Peyer's patch (tissue), 4 donors: ENCODE measurements at regions not wholly inside any gene's neighbourhood (a gene's known extent, or its start where the extent isn't known, plus 50 kb on each side); places are given as distances from the start of the nearest gene placed in this dataset.

Experiments
- POLR2A ChIP-seq, 2 donors: fragments of 450-650 bp; IDR thresholded peaks; one replicate each; pipeline ENCODE4 v1.5.1; 2017; ENCODE audit warnings: antibody characterized with exemption in 2 of 2, mild to moderate bottlenecking in 2 of 2, moderate library complexity in 2 of 2
- TF ChIP-seq, protein P1 (sequence below), 6 experiments: fragments of 450-650 bp in 4 of 6; fragments of 200-600 bp in 2 of 6; sonication (generic) in 1 of 6; IDR thresholded peaks; one replicate each; pipeline ENCODE4 v1.5.1; 2017 to 2019; ENCODE audit warnings: antibody characterized with exemption in 6 of 6, mild to moderate bottlenecking in 3 of 6, moderate library complexity in 1 of 6

GRCh38 chr10:44435196-44435595 lies 50.3 kb upstream of the CXCL12 start:
- TF ChIP-seq, protein P1, sequence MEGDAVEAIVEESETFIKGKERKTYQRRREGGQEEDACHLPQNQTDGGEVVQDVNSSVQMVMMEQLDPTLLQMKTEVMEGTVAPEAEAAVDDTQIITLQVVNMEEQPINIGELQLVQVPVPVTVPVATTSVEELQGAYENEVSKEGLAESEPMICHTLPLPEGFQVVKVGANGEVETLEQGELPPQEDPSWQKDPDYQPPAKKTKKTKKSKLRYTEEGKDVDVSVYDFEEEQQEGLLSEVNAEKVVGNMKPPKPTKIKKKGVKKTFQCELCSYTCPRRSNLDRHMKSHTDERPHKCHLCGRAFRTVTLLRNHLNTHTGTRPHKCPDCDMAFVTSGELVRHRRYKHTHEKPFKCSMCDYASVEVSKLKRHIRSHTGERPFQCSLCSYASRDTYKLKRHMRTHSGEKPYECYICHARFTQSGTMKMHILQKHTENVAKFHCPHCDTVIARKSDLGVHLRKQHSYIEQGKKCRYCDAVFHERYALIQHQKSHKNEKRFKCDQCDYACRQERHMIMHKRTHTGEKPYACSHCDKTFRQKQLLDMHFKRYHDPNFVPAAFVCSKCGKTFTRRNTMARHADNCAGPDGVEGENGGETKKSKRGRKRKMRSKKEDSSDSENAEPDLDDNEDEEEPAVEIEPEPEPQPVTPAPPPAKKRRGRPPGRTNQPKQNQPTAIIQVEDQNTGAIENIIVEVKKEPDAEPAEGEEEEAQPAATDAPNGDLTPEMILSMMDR (IDR thresholded peaks at IDR 0.05) = no peak
- no peak for TF ChIP-seq POLR2A (IDR thresholded peaks at IDR 0.05)
